ENCODE measurements at regions not wholly inside any gene's neighbourhood (a gene's known extent, or its start where the extent isn't known, plus 50 kb on each side); places are given as distances from the start of the nearest gene placed in this dataset.
A peak's percentile ranks its signal among the peaks of the same experiment; 100 is the strongest.

DNA sequence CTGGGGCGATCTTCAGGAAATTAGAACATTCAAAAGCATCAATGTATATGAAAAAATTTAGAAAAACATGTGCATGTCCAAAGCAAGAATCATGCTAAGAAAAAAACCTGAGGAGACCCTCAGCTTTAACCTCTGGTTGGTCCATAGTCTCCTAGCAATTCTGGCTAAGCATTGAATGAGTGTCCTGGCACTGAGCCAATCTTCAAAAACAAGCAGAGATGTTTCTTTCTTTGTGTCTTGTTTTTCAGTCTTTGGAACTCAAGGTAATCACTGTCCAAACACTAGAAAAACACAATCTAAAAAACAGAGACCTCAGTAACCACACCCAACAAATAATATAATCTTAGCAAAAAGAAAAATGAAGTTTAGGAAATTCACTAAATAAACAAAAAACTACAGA lies 205.4 kb upstream of the CARD18 start:
- H3K27me3 ChIP-seq (replicated peaks; ENCODE audit: insufficient read depth) = no peaks in the 10 kb centered on the region
- in situ Hi-C loops (cut with MboI) = no loop called here
- H3K36me3 ChIP-seq (ENCODE audit: low read depth) = no peaks in the 10 kb centered on the region

DNA sequence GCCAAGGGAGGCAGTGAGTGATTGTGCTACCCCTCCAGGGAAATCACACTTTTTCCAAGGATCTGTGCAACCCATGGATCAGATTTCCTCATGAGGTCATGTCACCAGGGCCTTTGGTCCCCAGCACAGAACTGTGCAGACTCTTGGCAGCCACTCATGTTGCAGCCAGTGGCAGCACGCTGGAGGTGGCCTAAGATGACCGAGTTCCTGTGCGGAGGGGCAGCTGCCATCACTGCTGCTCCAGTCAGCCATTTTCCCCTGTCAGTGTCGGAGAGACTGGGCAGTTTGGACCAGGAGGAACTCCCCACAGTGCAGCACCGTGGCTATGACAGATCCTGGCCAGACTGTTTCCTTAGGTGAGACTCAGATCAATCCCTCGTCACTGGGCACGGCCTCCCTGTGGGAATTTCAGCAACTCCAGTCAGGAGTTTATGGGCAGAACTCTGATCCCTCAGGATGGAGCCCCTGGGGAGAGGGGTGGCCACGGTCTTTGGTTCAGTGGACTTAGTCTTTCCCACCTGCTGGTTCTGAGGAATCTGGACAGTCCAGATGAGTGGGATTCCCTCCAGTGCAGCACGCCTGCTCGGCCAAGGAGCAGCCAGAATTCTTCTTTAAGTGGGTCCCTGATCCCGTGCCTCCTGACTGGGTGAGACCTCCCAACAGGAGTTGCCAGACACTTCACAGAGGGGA lies 194.6 kb upstream of the CARD18 start:
- H3K4me3 ChIP-seq = no peak overlapping the region
- WGBS, 2 experiments (ENCODE audit: low coverage in 1 of 2, low lambda C conversion rate in 2 of 2, missing lambda C conversion rate in 2 of 2) = 40 to 42% methylated on average over 11 of the region's 11 CpGs
- no peak overlapping the region for H2AFZ ChIP-seq
- no peak for TF ChIP-seq EZH2 (IDR thresholded peaks at IDR 0.05; ENCODE audit: insufficient read depth, poor library complexity, severe bottlenecking)
- TF ChIP-seq EZH2phosphoT487 (IDR thresholded peaks at IDR 0.05; ENCODE audit: insufficient read depth, low read depth) = no peak
- no peak overlapping the region for H3K9ac ChIP-seq
- H3K79me2 ChIP-seq (ENCODE audit: insufficient read depth) = no peaks in the 10 kb centered on the region
- H3K9me3 ChIP-seq (ENCODE audit: low read depth) = no peaks in the 10 kb centered on the region
- no peaks in the 10 kb centered on the region for H3F3A ChIP-seq (ENCODE audit: insufficient read depth)
- no peak for DNase-seq
- no peaks in the 10 kb centered on the region for H3K27me3 ChIP-seq (replicated peaks; ENCODE audit: insufficient read depth)
- H3K4me2 ChIP-seq (ENCODE audit: unreplicated experiment) = no peak overlapping the region
- H4K20me1 ChIP-seq (ENCODE audit: insufficient read depth) = no peaks in the 10 kb centered on the region
- no peaks in the 10 kb centered on the region for H3K36me3 ChIP-seq (ENCODE audit: low read depth)
- no peaks in the 10 kb centered on the region for H3K4me1 ChIP-seq (ENCODE audit: insufficient read depth)
- in situ Hi-C loops (cut with MboI) = no loop called here
- no peak overlapping the region for H3K27ac ChIP-seq
- H3K9me2 ChIP-seq (ENCODE audit: insufficient read depth) = no peaks in the 10 kb centered on the region

More for the DNA sequence above, 205.4 kb upstream of the CARD18 start:
- Histone ChIP-seq H3K9me3 (ENCODE audit: low read depth) (no peaks in the 10 kb centered on the region), H3K4me1 (ENCODE audit: insufficient read depth) (no peaks in the 10 kb centered on the region), H2AFZ (no peak overlapping the region), H4K20me1 (ENCODE audit: insufficient read depth) (no peaks in the 10 kb centered on the region), H3K27ac (no peak overlapping the region), H3K79me2 (ENCODE audit: insufficient read depth) (no peaks in the 10 kb centered on the region), H3K4me2 (ENCODE audit: unreplicated experiment) (no peak overlapping the region), H3K4me3 (no peak overlapping the region), H3K9ac (no peak overlapping the region), H3K9me2 (ENCODE audit: insufficient read depth) (no peaks in the 10 kb centered on the region), H3F3A (ENCODE audit: insufficient read depth) (no peaks in the 10 kb centered on the region)
- TF ChIP-seq EZH2 (IDR thresholded peaks at IDR 0.05; ENCODE audit: insufficient read depth, poor library complexity, severe bottlenecking) = no peak
- no peak for TF ChIP-seq EZH2phosphoT487 (IDR thresholded peaks at IDR 0.05; ENCODE audit: insufficient read depth, low read depth)
- peak; percentile 2 for DNase-seq
- WGBS, 2 experiments (ENCODE audit: low coverage in 1 of 2, low lambda C conversion rate in 2 of 2, missing lambda C conversion rate in 2 of 2) = 58 to 76% methylated on average over 1 of the region's 1 CpG

DNA sequence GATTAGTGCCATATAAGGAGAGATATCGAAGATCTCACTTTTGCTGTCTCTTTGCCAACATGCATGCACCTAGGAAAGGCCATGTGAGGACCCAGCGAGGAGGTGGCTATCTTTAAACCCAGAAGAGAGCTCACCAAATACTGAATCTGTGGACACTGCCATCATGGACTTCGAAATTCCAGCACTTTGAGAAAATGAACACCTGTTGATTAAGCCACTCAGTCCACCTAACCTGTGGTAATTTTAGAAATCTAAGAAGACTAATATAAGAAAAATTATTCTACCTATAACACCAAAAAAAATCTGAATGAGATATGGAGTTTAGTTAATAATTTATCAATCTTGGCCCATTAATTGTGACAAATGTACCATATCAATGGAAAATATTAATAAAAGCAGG lies 193.6 kb upstream of the CARD18 start:
- in situ Hi-C loops (cut with MboI) = no loop called here
- Histone ChIP-seq H3K4me3 (no peak overlapping the region), H3K9ac (no peak overlapping the region), H3K4me1 (ENCODE audit: insufficient read depth) (no peaks in the 10 kb centered on the region), H3K27me3 (replicated peaks; ENCODE audit: insufficient read depth) (no peaks in the 10 kb centered on the region), H3K4me2 (ENCODE audit: unreplicated experiment) (no peak overlapping the region), H3K9me3 (ENCODE audit: low read depth) (no peaks in the 10 kb centered on the region), H3F3A (ENCODE audit: insufficient read depth) (no peaks in the 10 kb centered on the region), H3K36me3 (ENCODE audit: low read depth) (no peaks in the 10 kb centered on the region), H2AFZ (no peak overlapping the region), H4K20me1 (ENCODE audit: insufficient read depth) (no peaks in the 10 kb centered on the region), H3K79me2 (ENCODE audit: insufficient read depth) (no peaks in the 10 kb centered on the region), H3K27ac (no peak overlapping the region), H3K9me2 (ENCODE audit: insufficient read depth) (no peaks in the 10 kb centered on the region)
- 38% methylated on average over 3 of the region's 3 CpGs for WGBS, 2 experiments (ENCODE audit: low coverage in 1 of 2, low lambda C conversion rate in 2 of 2, missing lambda C conversion rate in 2 of 2)
- DNase-seq = no peak
- TF ChIP-seq EZH2 (IDR thresholded peaks at IDR 0.05; ENCODE audit: insufficient read depth, poor library complexity, severe bottlenecking) (no peak), EZH2phosphoT487 (IDR thresholded peaks at IDR 0.05; ENCODE audit: insufficient read depth, low read depth) (no peak)

DNA sequence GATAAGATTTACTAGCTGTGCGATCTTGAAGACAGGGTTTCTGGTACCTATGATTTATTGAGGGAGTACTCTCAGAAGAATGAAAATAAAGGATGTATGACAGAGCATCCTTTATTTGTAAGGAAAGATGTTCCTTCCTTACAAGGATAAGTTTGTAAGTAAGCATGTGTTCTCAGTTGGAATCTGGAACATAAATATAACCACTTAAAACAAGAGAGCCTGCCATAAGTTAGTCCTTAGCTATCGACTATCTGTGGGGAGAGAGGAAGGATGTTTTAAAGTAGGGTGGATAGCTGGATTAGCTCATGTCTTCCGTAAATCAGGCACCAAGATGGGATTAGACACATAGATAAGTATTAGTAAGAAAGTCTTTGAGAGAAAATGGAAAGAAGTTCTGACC lies 192.6 kb upstream of the CARD18 start:
- no peak overlapping the region for H3K4me3 ChIP-seq
- H3K36me3 ChIP-seq (ENCODE audit: low read depth) = no peaks in the 10 kb centered on the region
- no peaks in the 10 kb centered on the region for H3K79me2 ChIP-seq (ENCODE audit: insufficient read depth)
- TF ChIP-seq EZH2 (IDR thresholded peaks at IDR 0.05; ENCODE audit: insufficient read depth, poor library complexity, severe bottlenecking) = no peak
- no peak for TF ChIP-seq EZH2phosphoT487 (IDR thresholded peaks at IDR 0.05; ENCODE audit: insufficient read depth, low read depth)
- H3K4me1 ChIP-seq (ENCODE audit: insufficient read depth) = no peaks in the 10 kb centered on the region
- no peak overlapping the region for H3K27ac ChIP-seq
- no peak overlapping the region for H2AFZ ChIP-seq
- no peak overlapping the region for H3K4me2 ChIP-seq (ENCODE audit: unreplicated experiment)
- no peaks in the 10 kb centered on the region for H3K9me3 ChIP-seq (ENCODE audit: low read depth)
- no peaks in the 10 kb centered on the region for H4K20me1 ChIP-seq (ENCODE audit: insufficient read depth)
- H3K9ac ChIP-seq = no peak overlapping the region
- in situ Hi-C loops (cut with MboI) = no loop called here
- H3K9me2 ChIP-seq (ENCODE audit: insufficient read depth) = no peaks in the 10 kb centered on the region
- H3K27me3 ChIP-seq (replicated peaks; ENCODE audit: insufficient read depth) = no peaks in the 10 kb centered on the region
- H3F3A ChIP-seq (ENCODE audit: insufficient read depth) = no peaks in the 10 kb centered on the region
- 50% methylated on average over 3 of the region's 3 CpGs for WGBS, 2 experiments (ENCODE audit: low coverage in 1 of 2, low lambda C conversion rate in 2 of 2, missing lambda C conversion rate in 2 of 2)
- DNase-seq = no peak
